AG04450 (cell line): ENCODE measurements at regions not wholly inside any gene's neighbourhood (a gene's known extent, or its start where the extent isn't known, plus 50 kb on each side); places are given as distances from the start of the nearest gene placed in this dataset.

Experiments used
- CTCF ChIA-PET: fragments of 300-600, 350-600 bp; formaldehyde crosslinking; extraction: SDS; loops from one replicate; lab custom pipeline; 2022; ENCODE audit warnings: antibody characterized with exemption, inconsistent platforms; lab: Charles Lee
- POLR2A ChIA-PET: fragments of 350-600 bp; formaldehyde crosslinking; extraction: SDS; loops from one replicate; lab custom pipeline; 2021; ENCODE audit warnings: antibody characterized with exemption, inconsistent platforms; lab: Yijun Ruan, JAX
- DNase-seq: peaks from one replicate; pipeline ENCODE4 v3.0.0-alpha.2; 2011; ENCODE audit warnings: low read depth, low spot score
- H3K27ac ChIP-seq: one replicate; pipeline ENCODE4 v1.5.1; 2012; ENCODE audit warnings: low read depth, low read length, control low read depth
- H3K27me3 ChIP-seq: one replicate; pipeline ENCODE4 v1.6.0; 2012; ENCODE audit warnings: low read length; ENCODE audit not compliant: control insufficient read depth, insufficient read depth
- H3K4me3 ChIP-seq: 2 replicates; pipeline ENCODE4 v1.5.1; 2011; ENCODE audit warnings: mild to moderate bottlenecking, low read depth, low read length, control low read depth
- H3K9me3 ChIP-seq: 2 replicates; pipeline ENCODE4 v1.5.1; 2012; ENCODE audit warnings: low read length; ENCODE audit not compliant: control insufficient read depth, insufficient read depth
- CTCF ChIP-seq: IDR thresholded peaks from 2 replicates; pipeline ENCODE4 v1.5.1; 2011; ENCODE audit warnings: low read depth, low read length, control low read depth, inconsistent platforms

- Histone ChIP-seq H3K4me3 (no peak overlapping the region), H3K27me3 (no peaks in the 10 kb centered on the region), H3K27ac (no peak overlapping the region), H3K9me3 (no peaks in the 10 kb centered on the region)
- POLR2A ChIA-PET: no interaction called here
- DNase-seq: no peak
- TF ChIP-seq CTCF: no peak
- CTCF ChIA-PET: no interaction called here
Measured at GRCh38 chr6:193773-194310, 98.4 kb upstream of the DUSP22 start.

- no peak for TF ChIP-seq CTCF
- CTCF ChIA-PET: no interaction called here
- Histone ChIP-seq H3K27me3 (no peaks in the 10 kb centered on the region), H3K4me3 (no peak overlapping the region), H3K27ac (no peak overlapping the region), H3K9me3 (no peaks in the 10 kb centered on the region)
- POLR2A ChIA-PET: no interaction called here
- DNase-seq: no peak
Measured at GRCh38 chr6:195861-196360, 96.4 kb upstream of the DUSP22 start.

- ChIA-PET POLR2A (no interaction called here), CTCF (no interaction called here)
- H3K27me3 ChIP-seq: no peaks in the 10 kb centered on the region
- DNase-seq: no peak
- no peak overlapping the region for H3K27ac ChIP-seq
- TF ChIP-seq CTCF: no peak
- no peak overlapping the region for H3K4me3 ChIP-seq
- H3K9me3 ChIP-seq: no peaks in the 10 kb centered on the region
Measured at GRCh38 chr6:196543-196942, 95.7 kb upstream of the DUSP22 start.

- Histone ChIP-seq H3K27ac (no peak overlapping the region), H3K27me3 (peaks cover 4% of the 10 kb centered on the region), H3K4me3 (no peak overlapping the region), H3K9me3 (no peaks in the 10 kb centered on the region)
- CTCF ChIA-PET: interaction anchor here (1.1 kb wide), 1 partner anchor 15 kb away, joined by 5 read pairs; no protein-coding TSS in a partner anchor
- TF ChIP-seq CTCF: no peak
- no peak for DNase-seq
- POLR2A ChIA-PET: no interaction called here
Measured at GRCh38 chr6:203661-204060, 88.6 kb upstream of the DUSP22 start.

GRCh38 chr6:206264-206663 lies 86.0 kb upstream of the DUSP22 start:
- TF ChIP-seq CTCF: no peak
- ChIA-PET CTCF (no interaction called here), POLR2A (no interaction called here)
- H3K4me3 ChIP-seq: no peak overlapping the region
- H3K27me3 ChIP-seq: peaks cover 10% of the 10 kb centered on the region
- DNase-seq: no peak
- H3K27ac ChIP-seq: no peak overlapping the region
- H3K9me3 ChIP-seq: no peaks in the 10 kb centered on the region; the same call in 1 of the 2 replicates
